ENCODE measurements at regions not wholly inside any gene's neighbourhood (a gene's known extent, or its start where the extent isn't known, plus 50 kb on each side); places are given as distances from the start of the nearest gene placed in this dataset.

DNA sequence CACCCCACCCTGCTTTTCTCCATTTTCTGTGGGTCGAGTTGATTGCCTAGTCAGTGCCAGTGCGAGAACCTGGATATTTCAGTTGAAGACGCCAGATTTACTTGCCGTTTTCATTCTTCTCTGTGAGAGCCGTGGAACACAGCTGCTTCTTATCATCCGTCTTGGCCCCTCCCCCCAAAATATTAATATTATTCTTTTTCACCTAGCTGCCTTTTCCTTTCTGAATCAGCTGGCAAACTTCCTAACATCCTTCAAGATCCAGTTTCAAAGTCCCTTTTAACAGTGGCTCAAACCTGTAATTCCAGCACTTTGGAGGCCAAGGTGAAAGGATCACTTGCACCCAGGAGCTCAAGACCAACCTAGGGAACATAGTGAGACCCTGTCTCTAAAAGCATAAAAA lies 117.1 kb upstream of the RASA1 start:
- H3K4me3 ChIP-seq = no peak overlapping the region
- H3K27me3 ChIP-seq = peaks cover 7% of the 10 kb centered on the region
- no peaks in the 10 kb centered on the region for H3K36me3 ChIP-seq
- WGBS, 2 donors (ENCODE audit: low coverage in 1 of 2) = 18 to 58% methylated on average over 4 to 6 of the region's 6 CpGs
- H3K27ac ChIP-seq = no peak overlapping the region
- H3K9me3 ChIP-seq = peaks cover 0 to 10% (median 0%) of the 10 kb centered on the region in 3 donors
- TF ChIP-seq POLR2AphosphoS5 (IDR thresholded peaks at IDR 0.05) = no peak
- TF ChIP-seq, protein P1, sequence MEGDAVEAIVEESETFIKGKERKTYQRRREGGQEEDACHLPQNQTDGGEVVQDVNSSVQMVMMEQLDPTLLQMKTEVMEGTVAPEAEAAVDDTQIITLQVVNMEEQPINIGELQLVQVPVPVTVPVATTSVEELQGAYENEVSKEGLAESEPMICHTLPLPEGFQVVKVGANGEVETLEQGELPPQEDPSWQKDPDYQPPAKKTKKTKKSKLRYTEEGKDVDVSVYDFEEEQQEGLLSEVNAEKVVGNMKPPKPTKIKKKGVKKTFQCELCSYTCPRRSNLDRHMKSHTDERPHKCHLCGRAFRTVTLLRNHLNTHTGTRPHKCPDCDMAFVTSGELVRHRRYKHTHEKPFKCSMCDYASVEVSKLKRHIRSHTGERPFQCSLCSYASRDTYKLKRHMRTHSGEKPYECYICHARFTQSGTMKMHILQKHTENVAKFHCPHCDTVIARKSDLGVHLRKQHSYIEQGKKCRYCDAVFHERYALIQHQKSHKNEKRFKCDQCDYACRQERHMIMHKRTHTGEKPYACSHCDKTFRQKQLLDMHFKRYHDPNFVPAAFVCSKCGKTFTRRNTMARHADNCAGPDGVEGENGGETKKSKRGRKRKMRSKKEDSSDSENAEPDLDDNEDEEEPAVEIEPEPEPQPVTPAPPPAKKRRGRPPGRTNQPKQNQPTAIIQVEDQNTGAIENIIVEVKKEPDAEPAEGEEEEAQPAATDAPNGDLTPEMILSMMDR (IDR thresholded peaks at IDR 0.05) = no peak
- no peak for TF ChIP-seq POLR2A (IDR thresholded peaks at IDR 0.05)
- no peak for TF ChIP-seq EP300 (IDR thresholded peaks at IDR 0.05)
- no peak for ATAC-seq
- H3K4me1 ChIP-seq = no peaks in the 10 kb centered on the region

DNA sequence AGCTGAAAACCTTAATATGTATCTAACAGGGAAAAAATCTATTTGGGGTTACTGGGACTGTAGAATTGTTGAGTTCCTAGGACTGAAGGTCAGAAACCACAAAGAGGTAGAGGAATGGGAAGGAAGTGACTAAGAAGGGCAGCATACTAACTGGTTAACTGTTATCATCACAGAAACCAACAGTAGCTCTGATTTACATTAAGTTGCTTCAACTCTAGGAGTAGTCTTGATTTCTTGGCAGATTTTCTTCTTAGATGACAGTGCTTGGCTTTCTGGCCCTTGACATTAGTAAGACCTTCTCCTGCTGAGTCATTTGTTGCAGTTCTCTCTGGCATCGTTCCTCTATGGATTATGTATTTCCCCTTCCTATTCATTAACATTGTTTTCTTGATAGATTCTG lies 116.1 kb upstream of the RASA1 start:
- Histone ChIP-seq H3K9me3 (peaks cover 0 to 10% (median 0%) of the 10 kb centered on the region in 3 donors), H3K4me3 (no peak overlapping the region), H3K27me3 (peaks cover 7% of the 10 kb centered on the region), H3K27ac (no peak overlapping the region), H3K4me1 (no peaks in the 10 kb centered on the region), H3K36me3 (no peaks in the 10 kb centered on the region)
- WGBS, 2 donors (ENCODE audit: low coverage in 1 of 2) = 14 to 40% methylated on average over 1 of the region's 1 CpG
- TF ChIP-seq POLR2A (IDR thresholded peaks at IDR 0.05) = no peak
- no peak for TF ChIP-seq EP300 (IDR thresholded peaks at IDR 0.05)
- TF ChIP-seq, protein P1 (IDR thresholded peaks at IDR 0.05) = no peak
- no peak for TF ChIP-seq POLR2AphosphoS5 (IDR thresholded peaks at IDR 0.05)
- no peak for ATAC-seq

DNA sequence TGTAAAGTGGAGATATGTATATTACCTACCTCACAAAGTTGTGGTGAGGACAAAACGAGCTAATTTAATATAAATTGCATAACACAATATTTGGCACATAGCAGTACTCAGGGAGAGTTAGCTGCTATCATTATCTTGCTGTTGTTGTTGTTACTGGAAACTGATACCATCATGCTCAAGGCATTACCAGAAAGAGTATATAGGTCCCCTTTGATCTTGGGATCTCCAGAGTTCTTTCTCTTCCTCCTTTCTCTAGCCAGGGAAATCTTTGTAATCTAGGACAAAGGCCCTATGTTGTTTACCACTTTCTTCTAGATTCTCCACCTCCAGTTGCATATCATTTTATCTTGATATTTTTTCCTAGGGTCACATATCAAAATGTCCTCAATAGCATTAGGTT lies 114.8 kb upstream of the RASA1 start:
- Histone ChIP-seq H3K36me3 (no peaks in the 10 kb centered on the region), H3K4me3 (no peak overlapping the region), H3K27ac (no peak overlapping the region), H3K4me1 (no peaks in the 10 kb centered on the region), H3K27me3 (peaks cover 7% of the 10 kb centered on the region), H3K9me3 (peaks cover 0 to 10% (median 0%) of the 10 kb centered on the region in 3 donors)
- WGBS, 2 donors (ENCODE audit: low coverage in 1 of 2) = 67 to 71% methylated on average over 1 of the region's 1 CpG
- TF ChIP-seq EP300 (IDR thresholded peaks at IDR 0.05) = no peak
- no peak for TF ChIP-seq POLR2AphosphoS5 (IDR thresholded peaks at IDR 0.05)
- no peak for ATAC-seq

DNA sequence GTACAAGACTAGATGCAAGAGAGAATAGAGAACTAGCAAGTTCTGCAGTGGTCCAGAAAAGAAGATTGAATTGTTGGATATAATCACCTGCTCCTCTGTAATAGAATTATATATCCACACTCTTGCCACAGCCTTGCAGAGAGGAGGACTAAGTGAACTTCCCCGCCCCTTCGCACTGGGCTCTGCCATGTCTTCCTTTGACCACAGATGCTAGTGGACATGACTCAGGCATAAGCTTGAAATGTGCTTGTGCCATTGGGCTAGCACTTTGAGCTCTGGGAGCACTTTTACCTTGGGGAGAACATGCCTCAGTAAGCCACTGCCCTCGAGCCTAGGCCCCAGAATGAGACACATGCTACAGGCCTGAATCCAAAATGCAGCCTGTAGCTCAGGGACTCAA lies 113.5 kb upstream of the RASA1 start:
- no peak overlapping the region for H3K27ac ChIP-seq
- no peak overlapping the region for H3K4me3 ChIP-seq
- TF ChIP-seq EP300 (IDR thresholded peaks at IDR 0.05) (no peak), POLR2A (IDR thresholded peaks at IDR 0.05) (no peak), POLR2AphosphoS5 (IDR thresholded peaks at IDR 0.05) (no peak)
- TF ChIP-seq, protein P1 (IDR thresholded peaks at IDR 0.05) = no peak
- ATAC-seq = no peak
- H3K27me3 ChIP-seq = peaks cover 6% of the 10 kb centered on the region
- 96 to 100% methylated on average over 2 of the region's 3 CpGs for WGBS, 2 donors (ENCODE audit: low coverage in 1 of 2)
- H3K9me3 ChIP-seq = peaks cover 0 to 7% (median 0%) of the 10 kb centered on the region in 3 donors
- no peaks in the 10 kb centered on the region for H3K36me3 ChIP-seq
- no peaks in the 10 kb centered on the region for H3K4me1 ChIP-seq

DNA sequence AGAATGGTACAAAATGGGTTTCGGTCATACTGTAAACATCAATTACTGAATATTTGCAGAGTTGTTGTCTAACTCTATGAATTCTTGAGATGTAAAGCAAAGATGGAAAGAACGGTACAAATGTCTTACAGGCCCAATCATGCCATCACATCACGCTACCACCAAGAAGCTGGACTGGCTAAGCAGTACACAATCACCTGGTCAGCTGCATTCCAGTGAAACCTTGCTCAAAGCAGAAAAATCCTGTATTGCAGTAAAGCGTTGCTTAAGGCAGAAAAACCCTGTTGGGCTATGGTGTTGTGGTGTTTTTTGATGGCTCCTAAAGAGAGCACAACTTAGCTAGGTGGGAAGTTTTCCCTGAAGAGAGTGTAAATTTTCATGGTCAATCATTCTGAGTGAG lies 112.6 kb upstream of the RASA1 start:
- Histone ChIP-seq H3K4me1 (no peaks in the 10 kb centered on the region), H3K4me3 (no peak overlapping the region), H3K36me3 (no peaks in the 10 kb centered on the region), H3K27me3 (no peaks in the 10 kb centered on the region), H3K9me3 (no peaks in the 10 kb centered on the region), H3K27ac (no peak overlapping the region)
- WGBS, 2 donors (ENCODE audit: low coverage in 1 of 2) = 82 to 95% methylated on average over 3 to 4 of the region's 4 CpGs
- TF ChIP-seq EP300 (IDR thresholded peaks at IDR 0.05) (no peak), POLR2A (IDR thresholded peaks at IDR 0.05) (no peak), POLR2AphosphoS5 (IDR thresholded peaks at IDR 0.05) (no peak)
- TF ChIP-seq, protein P1 (IDR thresholded peaks at IDR 0.05) = no peak
- ATAC-seq = no peak
